Transverse colon (tissue), 4 donors: ENCODE measurements at regions not wholly inside any gene's neighbourhood (a gene's known extent, or its start where the extent isn't known, plus 50 kb on each side); places are given as distances from the start of the nearest gene placed in this dataset.

Experiments used
- DNase-seq: peaks from one replicate; pipeline ENCODE4 v3.0.0-alpha.2; 2019
- H3K27ac ChIP-seq, 4 donors: fragments of 200-600 bp; sonication (generic); 2 replicates each; pipeline ENCODE4 v1.5.1; 2016 to 2018; ENCODE audit warnings: inconsistent platforms in 4 of 4
- H3K27me3 ChIP-seq: fragments of 200-600 bp; sonication (generic); 2 replicates; pipeline ENCODE4 v1.5.1; 2017; ENCODE audit warnings: inconsistent platforms
- H3K36me3 ChIP-seq, 4 donors: fragments of 200-600 bp; sonication (generic); 2 replicates each; pipeline ENCODE4 v1.5.1; 2017 to 2019; ENCODE audit warnings: inconsistent platforms in 4 of 4
- H3K4me1 ChIP-seq, 4 donors: fragments of 200-600 bp; sonication (generic); 2 replicates each; pipeline ENCODE4 v1.5.1; 2017 to 2020; ENCODE audit warnings: inconsistent platforms in 4 of 4
- H3K4me3 ChIP-seq, 4 donors: fragments of 200-600 bp; sonication (generic); 1 replicate in 1 of 4; 2 replicates in 3 of 4; pipeline versions ENCODE4 v1.5.1 to v1.6.1; 2017 to 2019; ENCODE audit warnings: inconsistent platforms in 4 of 4
- H3K9me3 ChIP-seq, 2 donors: fragments of 200-600 bp; sonication (generic); 2 replicates each; pipeline ENCODE4 v1.5.1; 2017 to 2019; ENCODE audit warnings: inconsistent platforms in 2 of 2
- CTCF ChIP-seq, 5 experiments: fragments of 200-600 bp in 3 of 5; fragments of 450-650 bp in 2 of 5; sonication (generic) in 3 of 5; IDR thresholded peaks; 1 replicate in 2 of 5; 2 replicates in 3 of 5; pipeline ENCODE4 v1.5.1; 2016 to 2017; ENCODE audit warnings: antibody characterized with exemption in 5 of 5, inconsistent platforms in 3 of 5, mild to moderate bottlenecking in 2 of 5, moderate library complexity in 1 of 5
- EP300 ChIP-seq: sonication (generic); formaldehyde crosslinking; IDR thresholded peaks from one replicate; pipeline ENCODE4 v1.6.1; 2017; ENCODE audit warnings: antibody characterized with exemption, low read depth
- POLR2A ChIP-seq: fragments of 450-650 bp; IDR thresholded peaks from one replicate; pipeline ENCODE4 v1.6.1; 2016; ENCODE audit warnings: antibody characterized with exemption, mild to moderate bottlenecking, moderate library complexity
- POLR2AphosphoS5 ChIP-seq, 3 donors: sonication (generic); formaldehyde crosslinking; IDR thresholded peaks; one replicate each; pipeline ENCODE4 v1.6.1; 2016; ENCODE audit warnings: antibody characterized with exemption in 3 of 3
- WGBS, 2 donors: methylation state at CpG; one replicate each; pipeline ENCODE4 v1.1.5; 2018; ENCODE audit warnings: low coverage in 1 of 2; 5-methylcytosine and 5-hydroxymethylcytosine counted together
- in situ Hi-C, 4 donors: fragments of 200-750 bp; cut with MboI; loops; one replicate each; pipeline versions ENCODE4 v1.15.0 to v1.15.1; 2017; ENCODE audit warnings: low sequenced_read_pairs in 3 of 4, low pct_ligation_motif_present in 1 of 4, low pct_unique_long_range_greater_than_20kb in 1 of 4
- intact Hi-C: fragments of 100-400 bp; cut with DNase I; formaldehyde crosslinking; loops from one replicate; pipeline ENCODE4 v1.15.1; 2023; ENCODE audit warnings: low total_unique reads

DNA sequence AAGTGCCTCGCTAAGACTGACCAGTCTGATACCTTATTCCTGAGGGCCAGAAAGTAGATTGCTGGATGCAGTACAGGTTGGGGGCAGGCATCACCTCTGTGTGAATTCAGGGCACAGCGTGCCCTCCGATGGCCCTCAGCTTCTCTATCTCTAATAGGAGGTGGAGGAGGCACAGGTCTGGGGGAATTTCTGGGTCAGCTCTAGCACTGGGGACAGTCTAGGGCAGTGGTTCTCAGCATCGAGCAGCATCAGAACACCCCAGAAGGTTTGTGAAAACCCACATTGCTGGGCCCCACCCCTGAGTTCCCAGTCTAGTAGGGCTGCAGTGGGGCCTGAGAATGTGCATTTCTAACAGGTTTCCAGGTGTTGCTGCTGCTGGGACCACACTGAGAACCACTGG, 166.7 kb downstream of the CDC5L start:
- no peak overlapping the region for H3K27ac ChIP-seq
- peaks cover 0 to 8% (median 0%) of the 10 kb centered on the region in 4 donors for H3K4me1 ChIP-seq
- no peaks in the 10 kb centered on the region for H3K9me3 ChIP-seq
- 80 to 97% methylated on average over 1 to 4 of the region's 4 CpGs for WGBS, 2 donors
- TF ChIP-seq EP300 = no peak
- no peak for TF ChIP-seq POLR2A
- intact Hi-C loops = loop anchor here (1.0 kb wide), 1 partner anchor 36 kb away; no protein-coding TSS in a partner anchor
- no peaks in the 10 kb centered on the region for H3K27me3 ChIP-seq
- in situ Hi-C loops = no loop called here
- no peak for DNase-seq
- no peak overlapping the region for H3K4me3 ChIP-seq
- H3K36me3 ChIP-seq = no peaks in the 10 kb centered on the region

DNA sequence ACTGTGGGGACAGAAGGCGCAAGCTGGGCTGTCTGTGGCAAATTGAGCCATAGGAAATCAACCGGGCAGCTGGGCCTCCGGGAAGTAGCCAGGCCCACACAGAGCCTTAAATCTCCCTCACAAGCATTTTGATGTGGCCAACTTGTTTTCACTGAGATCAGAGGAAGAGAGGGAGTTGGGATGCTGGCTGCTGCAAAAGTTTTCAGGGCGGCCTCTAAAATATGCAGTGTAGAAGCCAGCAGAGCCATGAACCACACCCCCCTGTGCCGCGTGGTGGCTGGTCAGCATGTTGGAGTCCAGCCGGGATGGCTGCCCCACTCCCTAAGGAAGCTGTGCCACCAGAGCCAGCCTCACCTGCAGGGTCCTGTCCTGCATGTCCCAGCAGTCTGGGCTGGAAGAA, 167.4 kb downstream of the CDC5L start:
- Histone ChIP-seq H3K9me3 (no peaks in the 10 kb centered on the region), H3K4me3 (no peak overlapping the region), H3K36me3 (no peaks in the 10 kb centered on the region), H3K27ac (no peak overlapping the region), H3K27me3 (peaks cover 6% of the 10 kb centered on the region), H3K4me1 (peaks cover 0 to 10% (median 0%) of the 10 kb centered on the region in 4 donors)
- intact Hi-C loops = loop anchor here (1.0 kb wide), 1 partner anchor 37 kb away; no protein-coding TSS in a partner anchor
- in situ Hi-C loops = no loop called here
- TF ChIP-seq POLR2AphosphoS5 (IDR thresholded peaks at IDR 0.05) (no peak), POLR2A (no peak), CTCF (IDR thresholded peaks at IDR 0.05) (no peak), EP300 (no peak)
- DNase-seq = no peak
- WGBS, 2 donors = 82% methylated on average over 7 of the region's 7 CpGs; no CpG with 5 or more reads in 1 of the 2 donors

DNA sequence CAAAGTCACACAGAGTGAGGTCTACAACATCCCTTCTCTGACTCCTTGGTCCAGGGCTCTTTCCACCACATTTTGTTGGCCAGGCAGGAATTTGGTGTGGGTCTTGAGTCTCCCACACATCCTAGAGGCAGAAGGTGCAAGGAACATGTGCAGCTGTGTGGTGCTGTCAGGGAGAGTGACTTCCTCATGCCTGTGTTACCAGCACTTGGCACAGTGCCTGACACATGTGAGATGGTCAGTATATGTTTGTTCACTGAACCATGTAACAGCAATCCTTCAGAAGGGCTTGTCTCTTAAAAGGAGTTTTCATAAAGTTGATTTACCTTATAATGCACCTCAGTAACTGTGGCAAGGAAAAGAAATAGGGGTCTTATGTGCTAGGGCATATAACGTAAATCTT, 168.5 kb downstream of the CDC5L start:
- no peak for DNase-seq
- Histone ChIP-seq H3K9me3 (no peaks in the 10 kb centered on the region), H3K27me3 (peaks cover 13% of the 10 kb centered on the region), H3K27ac (no peak overlapping the region), H3K4me1 (peaks cover 0 to 13% (median 2%) of the 10 kb centered on the region in 4 donors), H3K36me3 (no peaks in the 10 kb centered on the region), H3K4me3 (no peak overlapping the region)
- in situ Hi-C loops = no loop called here
- intact Hi-C loops = no loop called here
- 0 to 35% methylated on average over 1 of the region's 1 CpG for WGBS, 2 donors
- TF ChIP-seq POLR2AphosphoS5 (IDR thresholded peaks at IDR 0.05) (no peak), CTCF (IDR thresholded peaks at IDR 0.05) (no peak), POLR2A (no peak), EP300 (no peak)

- in situ Hi-C loops (no loop called here), intact Hi-C loops (no loop called here)
- Histone ChIP-seq H3K4me1 (peaks cover 0 to 19% (median 6%) of the 10 kb centered on the region in 4 donors), H3K27ac (no peak overlapping the region), H3K4me3 (no peak overlapping the region), H3K9me3 (no peaks in the 10 kb centered on the region), H3K27me3 (peaks cover 18% of the 10 kb centered on the region), H3K36me3 (no peaks in the 10 kb centered on the region)
- DNase-seq = no peak
- TF ChIP-seq EP300 (no peak), POLR2AphosphoS5 (IDR thresholded peaks at IDR 0.05) (no peak), POLR2A (no peak), CTCF (IDR thresholded peaks at IDR 0.05) (no peak)
- WGBS, 2 donors = 42 to 48% methylated on average over 4 to 7 of the region's 7 CpGs
Observed at GRCh38 chr6:44558024-44558831, 170.7 kb downstream of the CDC5L start.
